NCI-H748 (cell line): ENCODE measurements at regions not wholly inside any gene's neighbourhood (a gene's known extent, or its start where the extent isn't known, plus 50 kb on each side); places are given as distances from the start of the nearest gene placed in this dataset.
A peak's percentile ranks its signal among the peaks of the same experiment; 100 is the strongest.

ENCODE experiments used
- DNase-seq: peaks from one replicate; lab custom pipeline; 2025; ENCODE audit not compliant: unreplicated experiment; lab: John Stamatoyannopoulos, UW

- no peak for DNase-seq
Measured at GRCh38 chr9:13719446-13719845, 440.0 kb upstream of the MPDZ start.

- no peak for DNase-seq
Measured at GRCh38 chr9:13718539-13718938, 439.0 kb upstream of the MPDZ start.

- DNase-seq: no peak
Measured at GRCh38 chr9:13718086-13718485, 438.6 kb upstream of the MPDZ start.

GRCh38 chr9:13717322-13718054 lies 438.0 kb upstream of the MPDZ start:
- DNase-seq: no peak

GRCh38 chr9:13716601-13717321 lies 437.3 kb upstream of the MPDZ start:
- DNase-seq: no peak

GRCh38 chr9:13716090-13716489 lies 436.6 kb upstream of the MPDZ start:
- no peak for DNase-seq

GRCh38 chr9:13715430-13715829 lies 435.9 kb upstream of the MPDZ start:
- peak; percentile 22 for DNase-seq

- DNase-seq: no peak
Measured at GRCh38 chr9:13707612-13708576, 428.4 kb upstream of the MPDZ start.

GRCh38 chr9:13705918-13706317 lies 426.4 kb upstream of the MPDZ start:
- DNase-seq: no peak

- DNase-seq: no peak
Measured at GRCh38 chr9:13705373-13705772, 425.9 kb upstream of the MPDZ start.

- DNase-seq: no peak
Measured at GRCh38 chr9:13690595-13690994, 411.1 kb upstream of the MPDZ start.

- no peak for DNase-seq
Measured at GRCh38 chr9:13689925-13690324, 410.4 kb upstream of the MPDZ start.

- peak; percentile 48 for DNase-seq
Measured at GRCh38 chr9:13688990-13689600, 409.6 kb upstream of the MPDZ start.

- DNase-seq: peak; percentile 44
Measured at GRCh38 chr9:13688223-13688989, 408.9 kb upstream of the MPDZ start.

GRCh38 chr9:13684656-13685055 lies 405.2 kb upstream of the MPDZ start:
- no peak for DNase-seq

- DNase-seq: no peak
Measured at GRCh38 chr9:13677801-13678200, 398.3 kb upstream of the MPDZ start.

- no peak for DNase-seq
Measured at GRCh38 chr9:13675638-13676000, 396.1 kb upstream of the MPDZ start.

GRCh38 chr9:13674926-13675637 lies 395.6 kb upstream of the MPDZ start:
- DNase-seq: no peak

GRCh38 chr9:13673348-13673747 lies 393.9 kb upstream of the MPDZ start:
- DNase-seq: no peak
